ENCODE measurements at regions not wholly inside any gene's neighbourhood (a gene's known extent, or its start where the extent isn't known, plus 50 kb on each side); places are given as distances from the start of the nearest gene placed in this dataset.

DNA sequence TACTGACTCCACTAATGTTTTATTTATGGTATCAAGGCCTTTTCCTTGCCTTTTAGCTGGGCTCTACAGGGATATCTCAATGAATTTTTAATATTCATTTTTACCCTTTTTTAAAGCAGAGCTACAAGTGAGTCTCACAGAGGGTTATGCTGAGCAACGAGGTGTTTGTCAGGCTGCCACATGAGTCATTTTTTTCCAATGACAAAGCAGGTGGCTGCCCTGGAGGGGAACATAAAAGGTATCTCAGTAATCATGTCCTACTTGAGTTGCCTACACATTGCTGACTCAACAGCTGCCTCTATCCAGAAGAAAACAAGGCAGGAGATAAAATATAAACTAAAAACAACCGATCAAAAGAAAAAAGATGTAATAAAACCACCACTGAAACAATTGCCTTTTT is 1004.9 kb upstream of the POT1 start:
- Histone ChIP-seq H3F3A (replicated peaks; ENCODE audit: low read depth) (no peaks in the 10 kb centered on the region), H3K36me3 (ENCODE audit: insufficient read depth) (no peaks in the 10 kb centered on the region), H4K20me1 (replicated peaks; ENCODE audit: insufficient read depth) (no peaks in the 10 kb centered on the region), H3K79me2 (replicated peaks; ENCODE audit: insufficient read depth) (no peaks in the 10 kb centered on the region), H3K4me2 (no peak overlapping the region), H3K9me2 (ENCODE audit: insufficient read depth) (peaks cover 8% of the 10 kb centered on the region; the same call in 1 of the 2 replicates), H3K27me3 (ENCODE audit: insufficient read depth) (no peaks in the 10 kb centered on the region), H3K4me3 (no peak overlapping the region), H3K27ac (ENCODE audit: low read depth) (no peak overlapping the region), H3K4me1 (ENCODE audit: insufficient read depth) (no peaks in the 10 kb centered on the region), H2AFZ (no peak overlapping the region)
- Mint-ChIP-seq H3K27ac (no peak overlapping the region), H3K4me1 (no peaks in the 10 kb centered on the region), H3K4me3 (no peak overlapping the region), H3K9me3 (peaks cover 7% of the 10 kb centered on the region; the same call in 1 of the 3 replicates), H3K36me3 (ENCODE audit: low read depth) (peaks cover 10% of the 10 kb centered on the region; the same call in 2 of the 3 replicates), H3K27me3 (ENCODE audit: insufficient read depth, low read depth, poor library complexity) (no peaks in the 10 kb centered on the region)
- TF ChIP-seq, protein P1, sequence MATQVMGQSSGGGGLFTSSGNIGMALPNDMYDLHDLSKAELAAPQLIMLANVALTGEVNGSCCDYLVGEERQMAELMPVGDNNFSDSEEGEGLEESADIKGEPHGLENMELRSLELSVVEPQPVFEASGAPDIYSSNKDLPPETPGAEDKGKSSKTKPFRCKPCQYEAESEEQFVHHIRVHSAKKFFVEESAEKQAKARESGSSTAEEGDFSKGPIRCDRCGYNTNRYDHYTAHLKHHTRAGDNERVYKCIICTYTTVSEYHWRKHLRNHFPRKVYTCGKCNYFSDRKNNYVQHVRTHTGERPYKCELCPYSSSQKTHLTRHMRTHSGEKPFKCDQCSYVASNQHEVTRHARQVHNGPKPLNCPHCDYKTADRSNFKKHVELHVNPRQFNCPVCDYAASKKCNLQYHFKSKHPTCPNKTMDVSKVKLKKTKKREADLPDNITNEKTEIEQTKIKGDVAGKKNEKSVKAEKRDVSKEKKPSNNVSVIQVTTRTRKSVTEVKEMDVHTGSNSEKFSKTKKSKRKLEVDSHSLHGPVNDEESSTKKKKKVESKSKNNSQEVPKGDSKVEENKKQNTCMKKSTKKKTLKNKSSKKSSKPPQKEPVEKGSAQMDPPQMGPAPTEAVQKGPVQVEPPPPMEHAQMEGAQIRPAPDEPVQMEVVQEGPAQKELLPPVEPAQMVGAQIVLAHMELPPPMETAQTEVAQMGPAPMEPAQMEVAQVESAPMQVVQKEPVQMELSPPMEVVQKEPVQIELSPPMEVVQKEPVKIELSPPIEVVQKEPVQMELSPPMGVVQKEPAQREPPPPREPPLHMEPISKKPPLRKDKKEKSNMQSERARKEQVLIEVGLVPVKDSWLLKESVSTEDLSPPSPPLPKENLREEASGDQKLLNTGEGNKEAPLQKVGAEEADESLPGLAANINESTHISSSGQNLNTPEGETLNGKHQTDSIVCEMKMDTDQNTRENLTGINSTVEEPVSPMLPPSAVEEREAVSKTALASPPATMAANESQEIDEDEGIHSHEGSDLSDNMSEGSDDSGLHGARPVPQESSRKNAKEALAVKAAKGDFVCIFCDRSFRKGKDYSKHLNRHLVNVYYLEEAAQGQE (IDR thresholded peaks at IDR 0.05; ENCODE audit: unreplicated experiment) = no peak
- TF ChIP-seq ZNF462 (CRISPR knock-in tag; IDR thresholded peaks at IDR 0.05) = no peak
- no peak for TF ChIP-seq JUNB (IDR thresholded peaks at IDR 0.05; ENCODE audit: unreplicated experiment)
- no peak for TF ChIP-seq ZNF114 (CRISPR knock-in tag; IDR thresholded peaks at IDR 0.05)
- TF ChIP-seq EZH2phosphoT487 (IDR thresholded peaks at IDR 0.05; ENCODE audit: unreplicated experiment) = no peak
- TF ChIP-seq CREB1 (CRISPR knock-in tag; IDR thresholded peaks at IDR 0.05; ENCODE audit: low read depth) = no peak
- no peak for TF ChIP-seq CTCF (conservative IDR thresholded peaks at IDR 0.05; ENCODE audit: low read depth in 2 of 2)
- no peak for TF ChIP-seq ETS1 (IDR thresholded peaks at IDR 0.05)
- TF ChIP-seq ZNF331 (CRISPR knock-in tag; IDR thresholded peaks at IDR 0.05; ENCODE audit: low read depth) = no peak
- TF ChIP-seq STAT1 (IDR thresholded peaks at IDR 0.05; ENCODE audit: unreplicated experiment) = no peak
- TF ChIP-seq POLR2AphosphoS5 (IDR thresholded peaks at IDR 0.05; ENCODE audit: low read depth) = no peak
- TF ChIP-seq NANOG (IDR thresholded peaks at IDR 0.05; ENCODE audit: borderline replicate concordance) = no peak
- no peak for TF ChIP-seq EZH2 (IDR thresholded peaks at IDR 0.05; ENCODE audit: low read depth, unreplicated experiment)
- no peak for DNase-seq (ENCODE audit: low spot score)
- ATAC-seq = no peak

All from GM23338 (cell line).